ENCODE measurements at regions not wholly inside any gene's neighbourhood (a gene's known extent, or its start where the extent isn't known, plus 50 kb on each side); places are given as distances from the start of the nearest gene placed in this dataset.

- no peak for DNase-seq
Observed at GRCh38 chr2:234304950-234305349, 191.9 kb downstream of the ARL4C start.

DNA sequence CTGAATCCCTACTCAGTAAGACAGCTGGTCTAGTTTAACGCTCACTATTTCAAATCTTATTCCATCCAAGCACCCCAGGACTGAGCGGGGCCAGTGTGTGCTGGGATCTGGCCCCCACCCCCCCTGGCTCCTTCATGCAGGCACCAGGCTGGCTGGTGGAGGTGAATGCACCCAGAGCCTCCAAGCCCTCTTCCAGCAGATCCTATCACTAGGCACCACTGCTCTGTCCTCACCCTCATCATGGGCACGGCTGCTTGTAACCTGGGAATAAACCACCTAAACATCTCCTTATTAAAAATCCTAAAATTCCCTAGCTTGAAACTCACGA lies 194.3 kb downstream of the ARL4C start:
- no peak for DNase-seq

- no peak for DNase-seq
Observed at GRCh38 chr2:234300932-234301823, 195.7 kb downstream of the ARL4C start.

- DNase-seq, result no peak
Observed at GRCh38 chr2:234300391-234300925, 196.4 kb downstream of the ARL4C start.

DNA sequence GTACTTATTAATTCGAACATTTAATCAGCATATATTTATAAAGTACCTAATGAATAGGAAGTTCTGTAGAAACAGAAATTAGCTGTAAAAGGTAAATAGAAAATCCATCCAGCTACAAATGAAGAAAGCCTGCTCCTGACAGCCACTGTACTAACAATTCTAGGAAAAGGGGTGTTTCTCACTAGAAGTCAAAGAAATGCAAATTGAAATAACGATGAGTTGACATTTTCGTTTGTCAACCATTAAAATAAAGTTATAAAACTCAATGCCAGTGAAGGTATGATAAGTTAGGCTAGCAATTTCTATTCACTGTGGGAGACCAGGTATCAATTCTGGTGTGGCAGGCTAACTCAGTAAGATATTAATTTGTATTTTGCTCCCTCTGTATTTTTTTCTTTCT lies 198.0 kb downstream of the ARL4C start:
- no peak for DNase-seq

GRCh38 chr2:234296991-234297390 lies 199.9 kb downstream of the ARL4C start:
- no peak for DNase-seq

GRCh38 chr2:234293973-234294372 lies 202.9 kb downstream of the ARL4C start:
- no peak for DNase-seq

GRCh38 chr2:234292962-234293243 lies 204.0 kb downstream of the ARL4C start:
- DNase-seq, result no peak

- peak; percentile 65 for DNase-seq
Observed at GRCh38 chr2:234292205-234292961, 204.5 kb downstream of the ARL4C start.

DNA sequence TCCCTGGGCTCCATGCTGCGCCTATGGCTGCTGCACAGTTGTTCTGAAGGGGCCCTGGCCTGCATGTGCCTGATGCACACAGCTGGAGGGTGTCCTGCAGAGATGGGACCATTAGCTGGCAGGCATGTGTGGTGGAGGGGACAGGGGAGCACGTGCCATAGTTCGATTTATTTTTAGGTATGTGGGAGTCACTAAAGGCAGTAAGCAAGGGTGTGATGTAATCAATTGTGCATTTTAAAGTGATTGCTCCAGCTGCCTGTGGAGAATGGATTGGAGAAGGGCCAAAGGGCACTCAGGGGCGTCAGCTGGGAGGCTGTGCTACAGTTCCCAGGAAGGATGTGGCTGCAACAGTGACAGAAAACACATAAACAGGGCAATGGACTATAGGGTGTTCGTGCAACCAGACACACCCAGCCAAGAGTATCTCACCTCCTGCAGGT lies 205.1 kb downstream of the ARL4C start:
- DNase-seq, result peak; percentile 65

- peak; percentile 82 for DNase-seq
Observed at GRCh38 chr2:234290671-234291070, 206.2 kb downstream of the ARL4C start.

DNA sequence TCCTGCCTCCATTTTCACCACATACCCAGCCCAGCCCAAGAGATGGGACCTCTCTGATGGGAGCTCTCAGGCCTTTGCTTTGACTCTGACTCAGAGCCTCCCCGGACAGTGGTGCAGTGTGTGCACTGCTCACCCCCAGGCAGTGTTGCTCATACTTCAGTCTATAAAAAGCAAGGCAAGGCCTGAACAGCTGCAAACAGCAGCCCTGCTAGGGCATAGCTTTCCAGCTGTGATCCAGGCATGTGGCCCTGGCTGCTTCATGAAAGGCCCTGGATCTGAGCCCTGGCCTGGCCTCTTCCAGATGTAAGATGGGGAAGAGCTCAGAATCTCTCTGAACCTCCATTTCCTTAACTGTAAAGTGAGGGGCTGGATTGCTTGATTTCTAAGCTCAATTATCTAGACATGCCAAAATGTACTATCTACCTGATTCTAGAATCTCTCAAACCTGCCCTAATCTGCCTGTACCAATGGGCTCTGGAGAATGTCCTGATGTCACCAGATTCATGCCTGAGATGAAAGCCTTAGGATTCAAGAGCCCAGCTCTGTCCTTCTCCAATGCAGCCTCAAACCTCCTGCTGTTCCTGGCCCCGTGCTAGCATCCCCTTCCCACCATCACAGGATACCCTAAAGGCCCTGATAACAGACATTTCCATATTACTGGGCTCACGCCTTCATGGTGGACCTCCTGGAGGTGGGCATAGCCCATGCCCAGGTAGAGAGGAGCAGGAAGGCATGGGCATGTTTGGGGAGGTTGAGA lies 206.9 kb downstream of the ARL4C start:
- DNase-seq, result peak; percentile 76

GRCh38 chr2:234288974-234289455 lies 207.9 kb downstream of the ARL4C start:
- DNase-seq, result peak; percentile 81

- DNase-seq, result no peak
Observed at GRCh38 chr2:234287650-234288049, 209.2 kb downstream of the ARL4C start.

- DNase-seq, result no peak
Observed at GRCh38 chr2:234286956-234287355, 209.9 kb downstream of the ARL4C start.

GRCh38 chr2:234286118-234286598 lies 210.7 kb downstream of the ARL4C start:
- no peak for DNase-seq

DNA sequence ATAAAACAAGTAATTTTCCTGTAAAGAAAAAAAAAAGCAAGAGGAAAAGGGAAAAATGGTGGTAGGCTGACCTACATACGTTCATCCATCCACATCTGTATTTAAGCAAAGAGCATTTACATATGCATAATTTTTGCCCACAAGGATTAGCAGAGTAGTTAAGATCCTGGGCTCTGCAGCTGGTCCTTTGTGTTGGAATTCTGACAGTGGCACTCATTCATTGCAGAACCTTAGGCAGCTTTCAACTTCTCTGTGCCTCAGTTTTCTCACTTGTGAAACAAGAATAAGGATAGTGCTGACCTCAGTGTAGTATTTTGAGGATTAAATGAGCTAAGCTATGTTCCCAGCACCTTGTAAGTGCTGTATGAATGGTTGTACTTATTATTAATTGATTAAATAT lies 211.3 kb downstream of the ARL4C start:
- no peak for DNase-seq

DNA sequence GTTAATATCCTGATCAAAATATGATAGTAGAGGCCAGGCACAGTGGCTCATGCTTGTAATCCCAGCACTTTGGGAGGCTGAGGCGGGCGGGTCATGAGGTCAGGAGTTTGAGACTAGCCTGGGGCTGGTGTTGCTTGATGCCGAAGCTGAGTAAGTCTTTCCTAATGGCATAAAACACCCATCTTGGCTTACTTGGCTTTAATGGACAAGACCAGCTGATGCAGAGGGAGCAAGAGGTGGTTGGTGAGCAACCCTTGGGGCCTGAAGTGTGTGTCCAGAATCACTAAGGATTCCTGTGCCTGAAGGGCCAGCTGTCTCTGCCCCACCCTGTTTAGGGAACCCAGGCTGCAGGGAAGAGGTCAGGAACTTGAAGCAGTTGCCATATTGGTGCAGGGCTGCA lies 217.2 kb downstream of the ARL4C start:
- no peak for DNase-seq

GRCh38 chr2:234278556-234279255 lies 218.2 kb downstream of the ARL4C start:
- DNase-seq, result no peak

GRCh38 chr2:234275515-234275914 lies 221.4 kb downstream of the ARL4C start:
- DNase-seq, result no peak

GRCh38 chr2:234273887-234274584 lies 222.8 kb downstream of the ARL4C start:
- DNase-seq, result no peak

All from NK-92 treated with Interleukin-12 subunit alpha and Interleukin-12 subunit beta, amount 100 ng/mL, for 24 hours (cell line).